ENCODE measurements at regions not wholly inside any gene's neighbourhood (a gene's known extent, or its start where the extent isn't known, plus 50 kb on each side); places are given as distances from the start of the nearest gene placed in this dataset.

- no peak for DNase-seq
These were observed 124.7 kb upstream of the WNT4 start for GRCh38 chr1:22267413-22268175.

- DNase-seq: no peak
These were observed 125.4 kb upstream of the WNT4 start for GRCh38 chr1:22268327-22268726.

DNA sequence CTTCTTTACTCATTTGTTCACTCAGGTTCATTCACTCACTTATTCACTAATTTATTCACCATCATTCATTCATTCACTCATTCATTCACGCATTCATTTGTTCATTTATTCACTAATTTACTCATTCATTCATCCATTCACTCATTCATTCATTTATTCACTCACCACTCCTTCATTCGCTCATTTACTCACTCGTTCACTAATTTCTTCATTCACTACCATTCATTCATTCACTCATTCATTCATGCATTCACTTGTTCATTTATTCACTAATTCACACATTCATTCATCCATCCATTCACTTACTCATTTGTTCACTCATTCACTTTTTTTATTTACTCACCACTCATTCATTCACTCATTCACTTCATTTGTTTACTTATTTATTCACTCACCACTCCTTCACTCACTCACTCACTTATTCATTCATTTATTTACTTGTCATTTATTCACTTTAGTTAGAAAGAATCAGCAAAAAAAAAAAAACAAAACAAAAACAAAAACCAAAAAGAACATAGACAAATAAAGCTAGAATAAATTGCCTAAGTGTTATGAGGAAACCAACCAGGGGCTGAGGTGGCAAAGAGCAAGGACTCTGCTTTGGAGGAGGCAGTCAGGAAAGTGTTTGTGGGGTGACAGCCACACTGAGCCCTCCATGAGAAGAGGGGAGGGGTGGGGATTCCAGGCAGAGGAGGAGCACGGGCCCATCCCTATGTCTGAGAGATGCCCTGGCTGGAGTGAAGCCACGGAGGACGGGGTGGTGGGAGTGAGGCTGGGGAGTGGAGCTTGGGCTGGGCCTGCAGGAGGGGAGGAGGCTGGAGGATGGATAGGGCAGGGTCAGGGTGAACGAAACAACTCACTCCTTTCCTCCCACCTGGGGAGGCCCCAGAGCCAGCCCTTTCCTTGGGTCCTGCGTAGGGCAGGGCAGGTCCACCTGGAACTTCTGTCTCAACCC is 129.2 kb upstream of the WNT4 start:
- no peak for DNase-seq

DNA sequence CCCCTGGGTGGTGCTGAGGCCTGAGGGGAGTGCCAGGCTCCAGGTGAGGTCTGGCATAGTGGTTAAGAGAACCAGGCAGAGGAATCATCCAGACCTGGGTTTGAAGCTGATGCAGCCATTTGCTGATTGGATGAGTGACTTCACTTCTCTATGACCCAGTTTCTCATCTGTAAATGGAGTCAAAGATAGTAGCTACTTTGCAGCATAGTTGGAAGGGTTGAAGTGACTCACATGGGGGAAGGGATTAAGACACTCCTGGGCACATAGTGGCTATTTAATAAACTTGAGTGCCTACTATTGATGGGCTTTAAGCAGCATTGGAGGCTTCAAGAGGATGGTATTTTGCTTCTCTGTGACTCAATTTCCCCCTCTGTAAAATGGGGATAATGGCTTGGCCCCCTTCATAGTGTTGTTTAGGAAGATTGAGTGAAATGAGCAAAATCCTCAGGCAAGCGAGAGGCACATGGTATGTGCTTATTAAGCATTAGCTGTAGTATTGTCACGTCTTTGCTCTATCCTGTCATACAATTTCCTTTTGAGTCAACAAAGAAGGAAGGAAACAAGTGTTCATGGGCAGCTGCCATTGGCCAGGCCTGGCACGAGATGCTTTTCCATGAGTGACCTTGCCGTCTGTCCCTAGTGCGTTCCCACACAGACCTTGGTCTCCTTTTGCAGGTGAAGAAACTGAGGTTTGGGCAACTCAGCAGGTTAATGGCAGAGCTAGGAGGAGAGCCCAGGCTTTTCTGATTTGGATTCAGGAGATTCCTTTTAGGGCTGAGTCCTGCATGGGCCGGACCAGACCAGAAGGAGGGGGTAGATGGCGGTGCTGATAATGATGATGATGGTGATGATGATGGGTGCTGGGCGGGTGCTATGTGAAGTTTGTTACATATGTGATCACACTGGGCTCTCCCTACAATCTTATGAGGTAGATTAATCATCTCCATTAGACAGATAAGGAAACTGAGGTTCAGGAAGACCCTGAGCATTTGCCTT is 131.1 kb upstream of the WNT4 start:
- DNase-seq: no peak

DNA sequence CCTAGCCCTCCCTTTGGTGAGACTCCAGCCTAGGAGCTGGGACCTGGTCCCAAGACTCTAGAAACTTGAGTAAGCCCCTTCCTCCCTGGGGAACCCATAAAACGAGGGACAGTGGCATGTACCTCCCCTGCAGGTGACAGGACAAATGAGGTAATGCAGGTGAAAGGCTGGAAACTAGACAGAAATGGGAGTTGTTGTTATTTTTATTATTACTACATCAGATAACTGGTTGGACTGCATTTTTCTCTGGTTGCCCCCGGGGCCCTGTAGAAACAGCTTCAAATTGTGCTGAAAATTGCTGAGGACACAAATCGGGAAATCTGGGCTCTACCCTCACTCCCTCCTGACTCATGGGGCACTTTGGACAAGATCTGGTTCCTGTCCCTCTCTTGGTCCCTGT is 132.3 kb upstream of the WNT4 start:
- DNase-seq: no peak

DNA sequence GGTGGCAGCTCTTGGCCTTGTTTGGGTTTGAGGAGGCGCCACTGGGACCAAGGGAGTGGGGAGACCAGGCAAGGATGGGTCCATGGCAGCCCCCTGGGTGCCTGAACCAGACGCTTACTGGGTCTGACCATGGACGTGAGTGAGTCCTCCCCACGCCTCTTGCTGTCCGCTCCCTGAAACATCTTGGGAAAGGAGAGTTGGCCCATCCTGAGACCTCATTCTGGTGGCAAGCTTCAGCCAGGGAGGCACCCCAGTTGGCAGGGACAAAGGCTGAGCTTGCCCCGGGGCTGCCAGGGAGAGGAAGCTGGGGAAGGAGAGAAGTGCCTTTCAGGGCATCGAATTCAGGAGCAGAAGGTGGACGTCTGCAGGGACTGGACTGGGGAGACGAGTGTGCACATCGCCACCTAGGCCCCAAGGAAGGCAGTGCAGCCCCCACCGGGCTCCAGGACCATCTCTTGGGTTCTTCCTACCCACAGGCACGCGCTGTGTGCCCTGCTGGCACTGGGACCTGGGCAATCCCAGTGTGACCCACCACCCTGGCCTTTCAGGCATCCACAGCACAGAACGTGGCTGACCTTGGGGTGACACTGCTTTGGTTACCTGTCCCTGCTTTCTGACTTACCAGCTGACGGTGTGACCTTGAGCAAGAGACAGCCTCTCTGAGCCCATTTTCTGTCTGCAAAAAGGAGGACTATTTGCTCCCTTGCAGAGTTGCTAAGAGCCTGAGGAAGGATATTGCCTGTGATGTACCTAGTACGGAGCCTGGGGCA is 132.9 kb upstream of the WNT4 start:
- peak in 1 of 2 experiments; percentile 8 for DNase-seq

DNA sequence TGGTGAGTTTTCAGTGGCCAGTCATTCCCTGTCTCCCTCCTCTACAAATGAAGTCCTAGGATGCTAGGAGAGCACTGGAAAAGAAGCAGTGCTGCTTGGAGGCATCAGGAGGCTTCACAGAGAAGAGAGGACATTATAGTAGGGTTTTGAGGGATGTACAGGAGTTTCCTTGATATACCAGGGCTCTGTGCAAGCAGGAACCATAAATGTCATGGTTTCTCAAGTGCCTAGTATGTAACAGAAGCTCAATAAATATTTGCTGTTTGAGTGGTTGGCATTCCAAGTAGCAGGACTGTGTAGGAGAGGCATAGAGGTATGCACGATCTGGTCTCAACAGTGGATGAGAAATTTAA is 133.5 kb upstream of the WNT4 start:
- no peak for DNase-seq

GRCh38 chr1:22277662-22278061 is 134.8 kb upstream of the WNT4 start:
- no peak for DNase-seq

DNA sequence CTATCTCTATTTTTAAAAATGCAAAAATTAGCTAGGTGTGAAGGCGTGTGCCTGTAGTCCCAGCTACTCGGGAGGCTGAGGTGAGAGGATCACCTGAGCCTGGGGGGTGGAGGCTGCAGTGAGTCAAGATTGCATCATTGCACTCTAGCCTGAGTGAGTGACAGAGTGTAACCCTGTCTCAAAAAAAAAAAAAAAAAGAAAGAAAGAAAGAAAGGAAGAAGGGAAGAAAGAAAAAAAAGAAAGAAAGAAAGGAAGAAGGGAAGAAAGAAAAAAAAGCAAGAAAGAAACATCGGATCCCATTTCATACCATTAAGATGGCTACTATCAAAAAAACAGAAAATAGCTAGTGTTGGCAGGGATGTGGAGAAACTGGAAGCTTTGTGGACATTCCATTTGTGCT is 136.8 kb upstream of the WNT4 start:
- DNase-seq: no peak

- DNase-seq: no peak
These were observed 137.6 kb upstream of the WNT4 start for GRCh38 chr1:22280526-22280925.

GRCh38 chr1:22281521-22282363 is 138.8 kb upstream of the WNT4 start:
- no peak for DNase-seq

- no peak for DNase-seq
These were observed 139.6 kb upstream of the WNT4 start for GRCh38 chr1:22282364-22282995.

- DNase-seq: no peak
These were observed 140.7 kb upstream of the WNT4 start for GRCh38 chr1:22283596-22283995.

DNA sequence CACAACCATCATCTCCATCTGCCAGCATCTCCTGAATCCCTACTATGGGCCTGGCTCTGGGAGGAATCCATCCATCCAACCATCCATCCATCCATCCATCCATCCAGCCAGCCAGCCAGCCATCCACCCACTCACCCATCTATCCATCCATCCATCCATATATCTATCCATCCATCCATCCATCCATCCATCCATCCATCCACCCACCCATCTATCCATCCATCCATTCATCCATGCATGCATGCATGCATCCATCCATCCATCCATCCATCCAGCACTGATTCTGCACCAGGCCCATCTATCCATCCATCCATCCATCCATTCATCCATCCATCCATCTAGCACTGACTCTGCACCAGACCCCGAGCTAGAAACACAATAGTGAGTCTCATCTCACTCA is 141.3 kb upstream of the WNT4 start:
- no peak for DNase-seq

GRCh38 chr1:22284906-22285548 is 142.1 kb upstream of the WNT4 start:
- DNase-seq: no peak

DNA sequence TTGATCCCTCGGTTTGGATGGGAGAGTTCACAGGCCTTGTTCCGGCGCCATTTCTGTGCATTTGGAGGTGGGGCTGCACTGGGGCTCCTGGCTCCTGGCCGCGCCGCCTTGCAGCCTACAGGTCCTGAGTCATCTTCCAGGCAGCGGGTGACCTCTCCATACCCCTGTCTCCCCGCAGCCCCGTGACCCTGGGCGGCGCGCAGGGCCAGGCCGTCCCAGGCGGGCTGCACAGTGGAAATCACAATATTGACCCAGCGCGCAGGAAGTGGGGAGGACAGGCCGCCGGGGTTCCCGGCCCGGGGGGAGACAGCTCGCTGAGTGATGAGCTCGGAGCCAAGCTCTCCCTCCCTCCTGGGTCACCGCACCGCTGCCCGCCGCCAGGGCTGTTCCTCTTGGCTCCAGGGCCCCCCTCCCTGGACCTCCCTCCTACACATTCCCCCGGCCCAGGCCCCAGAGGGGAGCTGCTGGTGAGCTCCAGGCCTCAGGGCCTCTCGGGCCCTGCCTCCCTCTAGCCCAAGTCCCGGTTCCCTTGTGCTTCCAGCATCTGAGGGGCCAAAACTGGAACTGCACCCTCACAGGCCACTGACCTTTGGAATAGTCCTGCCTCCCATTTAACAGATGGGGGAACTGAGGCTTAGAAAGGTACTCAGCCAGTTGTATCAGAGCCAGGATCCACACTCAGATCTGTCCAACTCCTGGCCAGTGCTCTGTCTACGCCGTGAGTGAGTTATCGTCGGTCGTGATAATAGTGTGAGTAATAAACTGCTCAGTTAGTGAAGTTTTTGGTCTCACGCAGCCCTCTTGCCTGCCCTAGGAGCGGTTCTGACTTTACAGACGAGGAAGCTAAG is 142.9 kb upstream of the WNT4 start:
- DNase-seq: no peak

- no peak for DNase-seq
These were observed 143.6 kb upstream of the WNT4 start for GRCh38 chr1:22286491-22286890.

DNA sequence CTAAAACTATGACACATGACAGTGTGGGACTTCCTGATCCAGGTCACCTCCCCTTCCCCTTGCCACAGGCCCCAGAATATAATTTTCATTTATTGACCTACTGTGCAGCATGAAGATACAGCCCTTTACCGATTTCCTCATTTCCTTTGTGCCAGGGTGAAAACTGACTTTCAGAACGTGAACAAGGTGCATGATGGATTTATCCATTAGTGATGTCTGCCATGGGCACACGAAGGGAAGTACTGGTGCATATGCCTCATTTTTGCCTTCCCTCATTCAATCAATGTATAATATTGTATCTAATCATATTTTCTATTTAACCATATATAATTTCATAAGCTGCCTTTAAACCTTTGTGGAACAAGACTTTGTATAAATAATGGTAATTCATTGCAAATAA is 144.4 kb upstream of the WNT4 start:
- no peak for DNase-seq

GRCh38 chr1:22287946-22288520 is 145.1 kb upstream of the WNT4 start:
- no peak for DNase-seq

Data from SW 1271 (cell line).